Effector CD4-positive, alpha-beta T cell (primary cell): ENCODE measurements at regions not wholly inside any gene's neighbourhood (a gene's known extent, or its start where the extent isn't known, plus 50 kb on each side); places are given as distances from the start of the nearest gene placed in this dataset.

Experiments used
- DNase-seq: peaks from one replicate; pipeline ENCODE4 v3.0.0-alpha.2; 2020

DNA sequence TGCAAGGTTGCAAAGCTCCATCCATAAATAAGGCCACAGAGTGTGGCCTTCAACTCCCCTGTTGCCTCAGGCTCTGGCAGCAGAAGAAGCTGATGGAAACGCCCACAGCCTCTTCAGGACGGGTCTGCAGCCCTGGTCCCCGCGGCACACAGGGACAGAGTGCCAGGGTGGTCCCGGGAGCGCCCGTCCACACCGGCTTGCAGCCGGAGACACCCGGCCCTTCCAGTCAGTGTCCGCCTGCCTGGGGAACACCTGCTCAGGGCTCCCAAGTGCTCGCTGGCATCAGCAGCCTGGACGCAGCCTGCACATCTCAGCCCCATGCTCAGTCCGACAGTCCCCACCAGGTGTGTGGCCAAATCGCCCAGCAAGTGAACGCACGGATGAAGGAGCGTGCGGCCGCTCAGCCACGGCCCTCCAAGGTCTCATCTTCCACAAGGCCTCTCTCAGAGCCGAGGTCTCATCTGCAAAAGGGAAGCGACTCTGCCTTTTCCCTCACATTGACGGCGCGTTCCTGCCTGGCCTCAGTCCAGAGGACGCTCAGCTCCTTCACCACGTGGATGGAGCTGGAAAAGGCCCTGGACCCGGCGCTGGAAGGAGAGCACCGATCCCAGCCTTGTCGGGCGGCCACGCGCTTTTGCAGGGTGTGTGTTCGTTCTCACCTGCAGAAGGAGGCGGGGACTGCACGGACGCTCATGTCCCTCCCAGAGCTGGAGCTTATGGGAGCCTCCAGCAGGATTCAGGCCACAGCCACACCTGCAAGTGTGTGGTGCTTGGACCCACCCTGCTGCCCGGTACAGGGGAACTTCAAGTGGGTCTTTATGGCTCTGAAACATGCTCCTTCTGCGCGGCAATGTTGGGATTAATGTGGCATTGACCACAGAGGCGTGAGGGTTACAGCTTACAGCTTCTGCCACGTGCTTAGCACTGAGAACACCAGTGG is 180.4 kb downstream of the DLL1 start:
- no peak for DNase-seq

DNA sequence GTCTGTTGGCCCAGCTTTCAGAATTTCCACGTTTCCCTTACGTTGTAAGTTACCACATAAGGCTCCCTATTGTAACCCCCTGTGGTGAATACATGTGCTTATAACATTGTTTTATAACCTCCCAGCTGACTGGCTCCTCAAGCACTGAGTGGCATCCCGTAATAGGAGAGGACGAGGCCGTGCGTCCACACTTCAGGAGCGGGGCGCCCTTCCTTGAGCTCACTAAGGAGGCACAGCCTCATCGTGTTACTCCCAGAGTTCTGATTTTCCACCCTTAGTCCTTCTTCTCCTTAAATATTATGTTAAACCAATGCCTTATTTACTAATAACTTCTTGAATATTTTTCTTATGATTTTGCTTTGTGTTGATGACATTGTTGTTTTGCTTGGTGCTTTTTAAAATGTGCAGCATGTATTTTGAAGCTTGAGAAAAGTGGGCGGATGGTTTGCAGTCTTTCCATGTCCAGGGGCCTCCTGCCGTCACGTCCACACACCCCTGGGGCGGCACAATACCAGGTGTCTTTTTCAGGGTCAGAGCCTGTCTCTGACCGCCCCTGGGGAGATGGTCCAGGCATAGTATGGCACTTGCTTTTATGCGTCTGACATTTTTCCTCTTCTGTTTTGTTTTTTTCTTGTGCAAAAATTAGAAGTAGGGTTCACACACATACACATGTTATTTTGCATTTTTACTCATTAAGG is 181.8 kb downstream of the DLL1 start:
- no peak for DNase-seq

- DNase-seq, result no peak
Measured at GRCh38 chr6:170108456-170108855, 182.4 kb downstream of the DLL1 start.

DNA sequence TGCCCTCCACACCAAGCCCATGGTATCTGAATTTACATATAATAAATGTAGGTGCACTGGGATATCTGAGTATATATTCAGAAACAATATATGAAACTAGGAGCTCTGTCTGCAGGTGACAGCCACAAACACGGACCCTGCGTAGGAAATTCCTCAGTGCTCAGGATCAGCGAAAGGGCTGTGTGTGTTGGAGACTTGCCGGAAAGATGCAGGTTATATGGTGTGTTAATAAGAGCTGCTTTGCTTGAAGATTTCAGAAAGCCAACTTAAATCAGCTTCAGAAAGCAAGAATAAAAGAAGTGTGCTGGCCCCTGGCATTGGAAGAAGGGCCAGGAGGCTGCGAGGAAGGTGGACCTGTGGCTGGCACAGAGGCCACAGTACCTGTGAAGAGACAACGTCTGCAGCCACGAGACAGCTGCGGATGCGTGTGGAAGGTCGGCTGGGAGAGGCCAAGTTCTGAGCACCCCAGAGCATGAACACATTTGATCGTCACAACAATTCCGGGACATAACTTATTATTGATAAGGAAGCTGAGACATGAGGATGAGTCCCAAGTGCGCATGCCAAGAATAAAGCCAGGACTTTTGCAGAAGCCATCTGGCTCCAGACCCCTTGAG is 183.2 kb downstream of the DLL1 start:
- no peak for DNase-seq

DNA sequence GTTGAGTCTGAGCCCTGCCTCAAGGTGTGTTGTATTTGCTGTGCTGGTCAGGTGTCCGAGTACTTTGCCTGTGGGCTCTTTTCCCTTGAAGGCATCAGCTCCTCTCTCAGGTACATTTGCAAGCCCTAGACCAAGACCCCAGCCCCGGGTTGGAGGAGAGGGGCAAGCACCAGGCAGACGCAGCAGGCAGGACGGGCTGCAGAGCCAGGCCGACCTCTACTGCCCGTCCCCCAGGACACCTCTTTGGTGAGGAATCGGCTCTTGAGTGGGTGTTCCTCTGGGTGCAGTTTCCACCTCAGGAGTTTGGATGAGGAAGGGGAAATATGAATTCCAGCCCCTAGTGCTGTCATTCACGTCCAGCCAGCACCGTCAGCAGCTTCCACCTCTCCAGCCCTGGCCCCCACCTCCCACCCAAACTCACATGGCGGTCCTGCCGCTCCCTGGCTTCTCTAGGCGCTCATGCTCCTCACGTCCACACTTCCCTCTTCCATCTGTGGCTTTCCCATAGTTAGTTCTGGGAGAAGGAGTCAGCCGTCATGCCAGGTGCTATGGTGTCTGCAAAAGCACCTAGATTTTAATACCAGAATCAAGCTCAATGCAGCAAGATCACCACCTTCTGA is 183.9 kb downstream of the DLL1 start:
- no peak for DNase-seq

- no peak for DNase-seq
Measured at GRCh38 chr6:170102582-170103481, 188.0 kb downstream of the DLL1 start.

GRCh38 chr6:170102038-170102437 is 188.8 kb downstream of the DLL1 start:
- no peak for DNase-seq

GRCh38 chr6:170101281-170102035 is 189.4 kb downstream of the DLL1 start:
- no peak for DNase-seq

GRCh38 chr6:170100046-170100445 is 190.8 kb downstream of the DLL1 start:
- no peak for DNase-seq

DNA sequence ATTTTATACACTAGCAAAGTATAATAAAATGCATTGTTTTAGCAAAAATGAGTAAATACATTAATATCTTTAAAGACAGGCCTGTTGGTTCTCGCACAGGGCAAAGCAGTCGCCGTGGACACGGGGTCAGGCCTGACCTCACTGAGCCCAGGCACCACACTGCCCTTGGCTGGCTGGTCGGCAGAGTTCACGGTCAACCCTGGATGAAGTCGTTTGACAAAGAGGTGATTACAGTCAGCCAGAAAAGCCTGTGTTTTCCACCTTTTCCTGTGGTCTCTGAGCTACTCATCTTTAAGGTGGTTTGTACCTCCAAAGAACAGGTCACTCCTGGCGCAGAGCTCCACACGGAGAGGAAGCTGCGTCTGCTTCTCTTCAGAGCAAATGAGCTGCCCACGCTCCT is 191.5 kb downstream of the DLL1 start:
- DNase-seq, result no peak

- no peak for DNase-seq
Measured at GRCh38 chr6:170098428-170099170, 192.3 kb downstream of the DLL1 start.

GRCh38 chr6:170097505-170098427 is 193.1 kb downstream of the DLL1 start:
- no peak for DNase-seq

DNA sequence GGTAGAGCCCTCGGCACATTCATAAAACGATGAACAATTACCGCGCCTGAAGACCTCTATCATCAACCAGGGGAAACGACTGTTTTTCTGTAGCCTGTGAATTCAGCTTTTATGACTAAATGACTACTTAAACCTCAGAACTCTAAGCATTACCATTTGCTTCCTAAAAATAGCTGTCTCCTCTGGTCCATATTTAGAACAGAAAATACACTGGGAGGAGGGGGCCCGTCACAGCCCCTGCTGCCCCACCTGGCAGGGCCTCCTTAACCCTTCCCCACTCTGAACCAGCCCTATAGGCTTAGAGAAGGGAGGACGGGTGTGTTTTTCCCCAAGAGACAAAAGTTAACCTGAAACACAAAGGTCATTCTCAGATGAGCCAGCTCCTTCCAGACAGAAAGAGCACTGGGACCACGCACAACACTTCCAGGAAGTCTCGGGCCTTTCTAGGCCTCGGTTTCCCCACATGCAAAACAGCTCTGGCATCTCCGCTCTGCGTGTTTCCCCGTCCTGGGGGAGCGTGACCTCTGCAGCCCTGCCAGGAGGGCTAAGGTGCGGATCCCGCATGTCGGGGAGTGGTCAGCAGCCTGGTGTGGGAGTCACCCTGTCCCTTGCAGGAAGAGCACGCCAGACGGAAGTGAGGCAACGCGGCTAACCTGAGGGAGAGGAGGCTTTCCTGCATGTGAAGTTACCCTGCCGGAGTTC is 193.9 kb downstream of the DLL1 start:
- DNase-seq, result no peak

DNA sequence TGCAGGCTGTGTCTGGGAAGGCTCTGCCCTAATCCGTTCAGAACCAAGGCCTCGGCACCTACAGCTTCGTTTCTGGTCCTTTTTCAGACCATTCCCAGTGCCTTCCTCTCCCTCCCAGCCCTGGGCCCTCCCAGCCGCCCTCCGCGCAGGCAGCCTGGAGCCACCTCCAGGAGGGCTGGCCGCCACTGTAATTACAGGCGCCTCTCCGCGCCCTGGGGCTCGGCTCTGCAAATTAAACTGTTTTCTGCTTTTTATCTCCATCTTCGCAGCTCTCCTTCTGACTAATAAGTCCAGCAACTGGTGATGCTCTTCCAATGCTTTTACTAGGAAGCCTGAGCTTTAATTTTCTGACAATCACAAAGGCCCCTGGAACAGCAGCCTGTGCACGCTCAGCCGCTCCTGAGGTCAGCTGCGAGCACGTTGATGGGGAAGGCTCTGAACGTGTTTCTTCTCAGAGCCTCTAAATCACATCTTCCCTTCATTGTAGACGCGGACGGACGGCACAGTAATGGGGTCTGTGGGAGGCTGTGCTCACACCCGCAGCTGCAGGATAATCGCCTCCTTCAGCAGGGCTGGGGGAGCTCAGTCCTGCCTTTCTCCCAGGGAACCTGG is 194.6 kb downstream of the DLL1 start:
- no peak for DNase-seq

GRCh38 chr6:170095273-170095981 is 195.5 kb downstream of the DLL1 start:
- DNase-seq, result no peak

DNA sequence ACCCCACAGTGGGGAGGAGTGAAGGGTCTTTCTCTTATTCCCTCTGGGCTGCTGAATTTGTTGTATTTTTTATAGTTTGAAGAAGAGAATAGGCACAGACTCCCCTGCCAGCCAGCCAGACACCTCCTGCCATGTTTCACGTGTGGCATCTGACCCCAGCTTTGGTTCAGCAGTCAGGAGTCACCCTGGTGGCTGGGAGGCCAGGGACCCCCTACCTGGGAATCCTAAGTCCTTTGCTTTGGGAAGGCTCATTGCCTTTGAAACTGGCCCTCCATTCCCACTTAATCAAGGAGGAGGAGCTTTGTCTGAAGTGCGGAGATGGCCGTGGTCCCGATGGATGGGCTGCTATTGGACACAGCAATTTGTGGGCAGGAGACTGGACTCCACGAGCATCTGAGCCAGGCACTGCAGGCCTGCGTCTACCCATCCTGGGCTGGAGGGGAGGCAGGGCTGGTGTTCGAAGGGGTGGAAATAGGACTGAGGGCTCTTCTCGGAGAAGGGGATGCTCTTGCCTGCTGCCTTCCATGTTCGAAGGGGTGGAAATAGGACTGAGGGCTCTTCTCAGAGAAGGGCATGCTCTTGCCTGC is 196.1 kb downstream of the DLL1 start:
- DNase-seq, result no peak
